ENCODE measurements at regions not wholly inside any gene's neighbourhood (a gene's known extent, or its start where the extent isn't known, plus 50 kb on each side); places are given as distances from the start of the nearest gene placed in this dataset.

GRCh38 chr3:152770296-152770695 lies 64.6 kb upstream of the P2RY1 start:
- Histone ChIP-seq H3K4me3 (ENCODE audit: insufficient read depth in 1 of 2, low read depth in 1 of 2, low read length in 2 of 2) (no peak overlapping the region), H4K8ac (ENCODE audit: low read length) (no peak overlapping the region), H3K36me3 (ENCODE audit: control insufficient read depth in 1 of 2, insufficient read depth in 2 of 2, low read depth in 1 of 2, low read length in 2 of 2) (no peaks in the 10 kb centered on the region), H2BK15ac (ENCODE audit: low read depth, poor library complexity, severe bottlenecking) (no peak overlapping the region), H4K91ac (ENCODE audit: low read length) (no peak overlapping the region), H3K18ac (ENCODE audit: low read depth in 1 of 2, low read length in 2 of 2) (no peak overlapping the region), H3K23ac (ENCODE audit: low read length in 2 of 2) (no peak overlapping the region), H2AFZ (ENCODE audit: low read depth, low read length) (no peak overlapping the region), H3K9me3 (ENCODE audit: control insufficient read depth, low read length) (no peaks in the 10 kb centered on the region), H3K9ac (ENCODE audit: low read length) (no peak overlapping the region), H3K27ac (ENCODE audit: low read length, poor library complexity, severe bottlenecking) (no peak overlapping the region), H3K14ac (ENCODE audit: low read length in 2 of 2) (no peak overlapping the region), H3K4me1 (ENCODE audit: control insufficient read depth, insufficient read depth, low read depth, low read length) (no peaks in the 10 kb centered on the region), H2BK120ac (ENCODE audit: low read depth, low read length) (no peak overlapping the region), H2AK5ac (ENCODE audit: low read length, severe bottlenecking) (no peak overlapping the region), H2BK5ac (ENCODE audit: low read depth, low read length, poor library complexity, severe bottlenecking) (no peak overlapping the region), H3K27me3 (ENCODE audit: control insufficient read depth in 1 of 2, insufficient read depth in 1 of 2, low read length in 2 of 2) (no peaks in the 10 kb centered on the region), H2BK12ac (ENCODE audit: low read length in 2 of 2) (no peak overlapping the region), H3K4ac (ENCODE audit: low read depth in 1 of 2, low read length in 2 of 2) (no peak overlapping the region), H3K79me1 (replicated peaks; ENCODE audit: low read length, poor library complexity, severe bottlenecking) (no peaks in the 10 kb centered on the region), H3K4me2 (ENCODE audit: low read length, poor library complexity, severe bottlenecking) (no peak overlapping the region)
- DNase-seq: no peak
- no CpG with 5 or more reads among the region's 2 CpGs for WGBS

- no peak overlapping the region for H2AFZ ChIP-seq (ENCODE audit: low read depth, low read length)
- no peak overlapping the region for H4K8ac ChIP-seq (ENCODE audit: low read length)
- DNase-seq: no peak
- H3K23ac ChIP-seq (ENCODE audit: low read length in 2 of 2): no peak overlapping the region
- no peak overlapping the region for H3K4me3 ChIP-seq (ENCODE audit: insufficient read depth in 1 of 2, low read depth in 1 of 2, low read length in 2 of 2)
- no peaks in the 10 kb centered on the region for H3K36me3 ChIP-seq (ENCODE audit: control insufficient read depth in 1 of 2, insufficient read depth in 2 of 2, low read depth in 1 of 2, low read length in 2 of 2)
- no peaks in the 10 kb centered on the region for H3K9me3 ChIP-seq (ENCODE audit: control insufficient read depth, low read length)
- no peak overlapping the region for H2BK120ac ChIP-seq (ENCODE audit: low read depth, low read length)
- no peaks in the 10 kb centered on the region for H3K4me1 ChIP-seq (ENCODE audit: control insufficient read depth, insufficient read depth, low read depth, low read length)
- no peak overlapping the region for H4K91ac ChIP-seq (ENCODE audit: low read length)
- H3K4ac ChIP-seq (ENCODE audit: low read depth in 1 of 2, low read length in 2 of 2): no peak overlapping the region
- H3K4me2 ChIP-seq (ENCODE audit: low read length, poor library complexity, severe bottlenecking): no peak overlapping the region
- H2BK15ac ChIP-seq (ENCODE audit: low read depth, poor library complexity, severe bottlenecking): no peak overlapping the region
- no peak overlapping the region for H3K14ac ChIP-seq (ENCODE audit: low read length in 2 of 2)
- H2BK5ac ChIP-seq (ENCODE audit: low read depth, low read length, poor library complexity, severe bottlenecking): no peak overlapping the region
- H2BK12ac ChIP-seq (ENCODE audit: low read length in 2 of 2): no peak overlapping the region
- WGBS: no CpG with 5 or more reads among the region's 1 CpG
- H3K9ac ChIP-seq (ENCODE audit: low read length): no peak overlapping the region
- no peak overlapping the region for H2AK5ac ChIP-seq (ENCODE audit: low read length, severe bottlenecking)
- no peaks in the 10 kb centered on the region for H3K79me1 ChIP-seq (replicated peaks; ENCODE audit: low read length, poor library complexity, severe bottlenecking)
- H3K18ac ChIP-seq (ENCODE audit: low read depth in 1 of 2, low read length in 2 of 2): no peak overlapping the region
- H3K27me3 ChIP-seq (ENCODE audit: control insufficient read depth in 1 of 2, insufficient read depth in 1 of 2, low read length in 2 of 2): no peaks in the 10 kb centered on the region
- no peak overlapping the region for H3K27ac ChIP-seq (ENCODE audit: low read length, poor library complexity, severe bottlenecking)
Measured at GRCh38 chr3:152771120-152771519, 63.8 kb upstream of the P2RY1 start.

DNA sequence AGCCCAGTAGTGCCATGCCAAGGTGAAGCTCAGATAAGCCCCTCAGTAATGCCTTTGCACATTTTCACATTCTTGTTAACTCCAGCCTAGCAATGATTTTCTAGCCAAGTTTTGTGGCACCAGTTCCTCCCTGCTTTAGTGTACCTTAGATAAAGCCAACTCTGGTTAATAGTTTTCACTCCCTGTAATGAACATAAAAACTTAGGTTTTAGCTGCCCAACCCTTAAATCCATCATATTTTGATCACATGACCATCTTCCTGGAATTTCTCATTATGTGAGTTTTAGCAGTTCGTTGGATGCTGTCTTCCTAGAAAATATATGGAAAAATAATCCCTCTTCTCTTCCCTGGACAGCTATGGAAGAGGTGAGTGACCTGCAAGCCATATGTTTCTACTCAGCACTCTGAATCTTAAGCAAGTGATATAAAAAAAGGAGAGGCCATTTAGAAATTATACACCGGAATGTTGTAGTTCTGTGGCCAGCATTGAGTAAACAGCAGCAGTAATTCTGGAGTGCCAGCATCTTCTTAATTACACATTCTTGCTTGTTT lies 62.2 kb upstream of the P2RY1 start:
- H3K4ac ChIP-seq (ENCODE audit: low read depth in 1 of 2, low read length in 2 of 2): no peak overlapping the region
- no peak overlapping the region for H2BK12ac ChIP-seq (ENCODE audit: low read length in 2 of 2)
- no peak overlapping the region for H2BK5ac ChIP-seq (ENCODE audit: low read depth, low read length, poor library complexity, severe bottlenecking)
- H3K18ac ChIP-seq (ENCODE audit: low read depth in 1 of 2, low read length in 2 of 2): no peak overlapping the region
- H4K91ac ChIP-seq (ENCODE audit: low read length): no peak overlapping the region
- DNase-seq: no peak
- H3K4me3 ChIP-seq (ENCODE audit: insufficient read depth in 1 of 2, low read depth in 1 of 2, low read length in 2 of 2): no peak overlapping the region
- H3K14ac ChIP-seq (ENCODE audit: low read length in 2 of 2): no peak overlapping the region
- 83% methylated on average over 1 of the region's 2 CpGs for WGBS
- no peaks in the 10 kb centered on the region for H3K79me1 ChIP-seq (replicated peaks; ENCODE audit: low read length, poor library complexity, severe bottlenecking)
- no peak overlapping the region for H3K9ac ChIP-seq (ENCODE audit: low read length)
- no peak overlapping the region for H3K27ac ChIP-seq (ENCODE audit: low read length, poor library complexity, severe bottlenecking)
- H2BK15ac ChIP-seq (ENCODE audit: low read depth, poor library complexity, severe bottlenecking): no peak overlapping the region
- no peaks in the 10 kb centered on the region for H3K4me1 ChIP-seq (ENCODE audit: control insufficient read depth, insufficient read depth, low read depth, low read length)
- no peak overlapping the region for H3K23ac ChIP-seq (ENCODE audit: low read length in 2 of 2)
- no peak overlapping the region for H2AK5ac ChIP-seq (ENCODE audit: low read length, severe bottlenecking)
- no peaks in the 10 kb centered on the region for H3K9me3 ChIP-seq (ENCODE audit: control insufficient read depth, low read length)
- no peaks in the 10 kb centered on the region for H3K27me3 ChIP-seq (ENCODE audit: control insufficient read depth in 1 of 2, insufficient read depth in 1 of 2, low read length in 2 of 2)
- H3K36me3 ChIP-seq (ENCODE audit: control insufficient read depth in 1 of 2, insufficient read depth in 2 of 2, low read depth in 1 of 2, low read length in 2 of 2): no peaks in the 10 kb centered on the region
- H2AFZ ChIP-seq (ENCODE audit: low read depth, low read length): no peak overlapping the region
- no peak overlapping the region for H4K8ac ChIP-seq (ENCODE audit: low read length)
- H2BK120ac ChIP-seq (ENCODE audit: low read depth, low read length): no peak overlapping the region
- no peak overlapping the region for H3K4me2 ChIP-seq (ENCODE audit: low read length, poor library complexity, severe bottlenecking)

DNA sequence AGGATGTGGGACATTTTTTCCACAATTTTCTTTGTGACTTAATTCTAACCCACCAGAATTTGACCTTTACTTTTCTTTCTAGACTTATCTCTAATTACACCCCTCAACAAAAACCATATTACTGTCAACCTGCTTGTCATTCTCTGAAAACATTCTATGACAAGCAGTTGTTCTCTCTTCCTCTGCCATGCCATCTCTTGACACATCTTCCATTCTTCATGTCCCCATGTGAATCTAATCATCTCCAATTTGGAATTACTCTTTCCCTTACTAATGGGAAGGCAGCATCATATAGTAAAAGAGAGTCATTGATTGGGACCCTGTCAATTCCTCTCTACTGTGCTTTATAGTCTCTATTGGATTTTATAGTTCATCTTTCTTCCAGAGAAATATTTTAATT lies 61.3 kb upstream of the P2RY1 start:
- H3K79me1 ChIP-seq (replicated peaks; ENCODE audit: low read length, poor library complexity, severe bottlenecking): no peaks in the 10 kb centered on the region
- H2AK5ac ChIP-seq (ENCODE audit: low read length, severe bottlenecking): no peak overlapping the region
- no peak overlapping the region for H3K4me2 ChIP-seq (ENCODE audit: low read length, poor library complexity, severe bottlenecking)
- no peak overlapping the region for H3K9ac ChIP-seq (ENCODE audit: low read length)
- H2BK15ac ChIP-seq (ENCODE audit: low read depth, poor library complexity, severe bottlenecking): no peak overlapping the region
- H3K18ac ChIP-seq (ENCODE audit: low read depth in 1 of 2, low read length in 2 of 2): no peak overlapping the region
- H2BK5ac ChIP-seq (ENCODE audit: low read depth, low read length, poor library complexity, severe bottlenecking): no peak overlapping the region
- H3K27me3 ChIP-seq (ENCODE audit: control insufficient read depth in 1 of 2, insufficient read depth in 1 of 2, low read length in 2 of 2): no peaks in the 10 kb centered on the region
- H3K4me1 ChIP-seq (ENCODE audit: control insufficient read depth, insufficient read depth, low read depth, low read length): no peaks in the 10 kb centered on the region
- no peak overlapping the region for H2BK120ac ChIP-seq (ENCODE audit: low read depth, low read length)
- no peak overlapping the region for H4K91ac ChIP-seq (ENCODE audit: low read length)
- no peak overlapping the region for H3K27ac ChIP-seq (ENCODE audit: low read length, poor library complexity, severe bottlenecking)
- no peaks in the 10 kb centered on the region for H3K36me3 ChIP-seq (ENCODE audit: control insufficient read depth in 1 of 2, insufficient read depth in 2 of 2, low read depth in 1 of 2, low read length in 2 of 2)
- no peaks in the 10 kb centered on the region for H3K9me3 ChIP-seq (ENCODE audit: control insufficient read depth, low read length)
- H2BK12ac ChIP-seq (ENCODE audit: low read length in 2 of 2): no peak overlapping the region
- no peak overlapping the region for H3K14ac ChIP-seq (ENCODE audit: low read length in 2 of 2)
- H3K23ac ChIP-seq (ENCODE audit: low read length in 2 of 2): no peak overlapping the region
- no peak overlapping the region for H3K4me3 ChIP-seq (ENCODE audit: insufficient read depth in 1 of 2, low read depth in 1 of 2, low read length in 2 of 2)
- no peak overlapping the region for H2AFZ ChIP-seq (ENCODE audit: low read depth, low read length)
- no peak overlapping the region for H3K4ac ChIP-seq (ENCODE audit: low read depth in 1 of 2, low read length in 2 of 2)
- DNase-seq: no peak
- no peak overlapping the region for H4K8ac ChIP-seq (ENCODE audit: low read length)
